Muscle of leg (tissue), 3 donors: ENCODE measurements at regions not wholly inside any gene's neighbourhood (a gene's known extent, or its start where the extent isn't known, plus 50 kb on each side); places are given as distances from the start of the nearest gene placed in this dataset.
"Not testable (repeated sequence)": the region's sequence is repeated elsewhere in the genome, so short reads cannot be mapped to it uniquely, and the experiment has no call there.

ENCODE experiments used
- DNase-seq: peaks from one replicate; pipeline ENCODE4 v3.0.0; 2013
- H3K27ac ChIP-seq: one replicate; pipeline ENCODE4 v1.5.1; 2013; ENCODE audit warnings: mild to moderate bottlenecking, low read length, control low read depth
- H3K27me3 ChIP-seq: one replicate; pipeline ENCODE4 v1.6.1; 2013; ENCODE audit warnings: low read length; ENCODE audit not compliant: control insufficient read depth, insufficient read depth
- H3K36me3 ChIP-seq: one replicate; pipeline ENCODE4 v1.6.1; 2013; ENCODE audit warnings: low read length; ENCODE audit not compliant: control insufficient read depth, insufficient read depth
- H3K4me1 ChIP-seq: one replicate; pipeline ENCODE4 v1.6.1; 2013; ENCODE audit warnings: low read length; ENCODE audit not compliant: control insufficient read depth, insufficient read depth
- H3K4me3 ChIP-seq: one replicate; pipeline ENCODE4 v1.5.1; 2013; ENCODE audit warnings: low read length, control low read depth
- H3K9me3 ChIP-seq: replicated peaks from 2 replicates; pipeline ENCODE4 v1.6.1; 2013; ENCODE audit warnings: low read depth, low read length; ENCODE audit not compliant: control insufficient read depth
- WGBS: methylation state at CpG from one replicate; pipeline ENCODE4 v1.1.5; 2013; ENCODE audit warnings: missing lambda C conversion rate; ENCODE audit not compliant: insufficient coverage; 5-methylcytosine and 5-hydroxymethylcytosine counted together

GRCh38 chr18:23329671-23330070 is 123.4 kb upstream of the RIOK3 start:
- 93% methylated on average over 2 of the region's 3 CpGs for WGBS
- not testable (repeated sequence) for H3K36me3 ChIP-seq

DNA sequence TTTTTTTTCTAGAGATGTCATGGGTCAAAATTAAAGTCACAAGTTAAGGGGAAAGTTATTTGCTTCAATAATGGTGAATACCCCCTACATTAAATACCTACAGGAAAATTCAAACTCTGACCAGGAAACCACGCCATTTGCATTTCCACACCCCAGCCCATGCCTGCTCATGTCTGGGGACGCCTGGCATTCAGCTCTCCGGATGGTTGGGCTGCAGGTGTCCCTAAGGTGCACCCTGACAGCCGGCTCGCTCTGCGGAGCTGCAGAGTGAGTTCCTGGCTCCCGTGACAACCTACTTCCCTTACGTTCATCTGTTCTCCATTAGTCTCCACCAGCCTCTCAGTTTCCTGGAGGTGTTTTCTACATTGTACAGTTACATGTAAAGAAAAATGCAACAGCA is 122.7 kb upstream of the RIOK3 start:
- Histone ChIP-seq H3K4me3 (no peak overlapping the region), H3K36me3 (no peaks in the 10 kb centered on the region), H3K27ac (no peak overlapping the region), H3K9me3 (no peaks in the 10 kb centered on the region), H3K27me3 (no peaks in the 10 kb centered on the region), H3K4me1 (no peaks in the 10 kb centered on the region)
- WGBS, result 29% methylated on average over 2 of the region's 8 CpGs
- DNase-seq, result no peak

More at GRCh38 chr18:23329671-23330070, 123.4 kb upstream of the RIOK3 start:
- not testable (repeated sequence) for H3K4me1 ChIP-seq, H3K27ac ChIP-seq, H3K27me3 ChIP-seq, H3K9me3 ChIP-seq, DNase-seq, H3K4me3 ChIP-seq

- no peaks in the 10 kb centered on the region for H3K27me3 ChIP-seq
- H3K4me3 ChIP-seq, result no peak overlapping the region
- H3K27ac ChIP-seq, result no peak overlapping the region
- no peaks in the 10 kb centered on the region for H3K9me3 ChIP-seq
- H3K4me1 ChIP-seq, result no peaks in the 10 kb centered on the region
- no peaks in the 10 kb centered on the region for H3K36me3 ChIP-seq
- no peak for DNase-seq
- 53% methylated on average over 10 of the region's 22 CpGs for WGBS
These were observed 121.8 kb upstream of the RIOK3 start for GRCh38 chr18:23331091-23331920.

DNA sequence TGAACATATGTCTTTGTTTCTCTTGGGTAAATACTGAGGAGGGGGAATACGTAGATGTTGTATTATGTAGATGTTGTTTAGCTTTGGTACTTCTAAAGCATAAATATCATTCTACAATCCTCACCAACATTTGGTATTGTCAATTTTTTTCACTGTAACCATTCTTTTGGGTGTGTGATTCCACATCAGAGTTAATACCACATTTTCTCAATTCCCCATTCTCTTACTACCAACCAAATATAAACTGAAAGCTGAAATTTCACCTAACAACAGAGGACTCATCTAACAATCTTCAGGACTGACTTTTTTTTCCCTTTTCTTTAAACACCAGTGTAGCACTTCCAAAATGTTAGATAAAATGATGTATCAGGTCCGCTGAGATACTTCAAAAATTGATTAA is 120.7 kb upstream of the RIOK3 start:
- Histone ChIP-seq H3K4me1 (no peaks in the 10 kb centered on the region), H3K36me3 (no peaks in the 10 kb centered on the region), H3K4me3 (no peak overlapping the region), H3K9me3 (no peaks in the 10 kb centered on the region), H3K27me3 (no peaks in the 10 kb centered on the region), H3K27ac (no peak overlapping the region)
- no CpG with 5 or more reads among the region's 2 CpGs for WGBS
- no peak for DNase-seq

DNA sequence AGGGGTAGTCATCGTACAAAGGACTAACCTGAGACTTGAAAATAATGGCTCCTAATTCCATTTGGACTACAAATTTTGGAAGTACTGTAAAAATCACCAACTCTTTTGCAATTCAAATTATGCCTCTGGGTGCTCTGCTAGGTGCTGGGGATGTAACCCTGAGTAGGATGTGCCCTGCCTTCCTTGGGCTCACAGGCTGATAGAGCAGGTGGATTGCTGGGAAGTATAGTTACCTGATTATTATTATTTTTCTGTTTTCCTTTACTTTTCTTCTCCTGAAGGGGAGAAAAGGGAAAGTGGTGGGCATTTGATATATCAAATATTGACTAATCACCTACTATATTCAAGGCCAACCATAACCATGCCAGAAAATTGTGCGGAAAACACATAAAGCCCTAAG is 119.3 kb upstream of the RIOK3 start:
- H3K27me3 ChIP-seq, result no peaks in the 10 kb centered on the region
- no CpG with 5 or more reads among the region's 2 CpGs for WGBS
- no peaks in the 10 kb centered on the region for H3K36me3 ChIP-seq
- no peak overlapping the region for H3K4me3 ChIP-seq
- no peak for DNase-seq
- H3K27ac ChIP-seq, result no peak overlapping the region
- no peaks in the 10 kb centered on the region for H3K9me3 ChIP-seq
- H3K4me1 ChIP-seq, result peaks cover 2% of the 10 kb centered on the region

DNA sequence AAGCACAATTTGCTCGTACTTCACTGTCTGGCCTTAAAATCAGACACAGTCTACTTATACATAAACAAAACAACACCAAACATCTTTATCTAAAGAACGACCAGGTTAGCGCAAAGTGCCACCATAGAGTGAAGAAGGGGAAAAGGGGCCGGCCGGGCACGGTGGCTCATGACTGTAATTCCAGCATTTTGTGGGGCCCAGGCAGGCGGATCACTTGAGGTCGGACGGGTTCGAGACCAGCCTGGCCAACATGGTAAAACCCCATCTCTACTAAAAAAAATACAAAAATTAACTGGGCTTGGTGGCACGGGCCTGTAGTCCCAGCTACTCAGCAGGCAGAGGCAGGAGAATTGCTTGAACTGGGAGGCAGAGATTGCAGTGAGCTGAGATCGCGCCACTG is 118.5 kb upstream of the RIOK3 start:
- Histone ChIP-seq H3K4me1 (peaks cover 2% of the 10 kb centered on the region), H3K27ac (no peak overlapping the region), H3K9me3 (no peaks in the 10 kb centered on the region), H3K27me3 (no peaks in the 10 kb centered on the region), H3K4me3 (no peak overlapping the region), H3K36me3 (no peaks in the 10 kb centered on the region)
- 95% methylated on average over 4 of the region's 13 CpGs for WGBS
- no peak for DNase-seq

- WGBS, result 21% methylated on average over 5 of the region's 6 CpGs
These were observed 117.0 kb upstream of the RIOK3 start for GRCh38 chr18:23336101-23336500.

GRCh38 chr18:23337599-23338444 is 115.3 kb upstream of the RIOK3 start:
- Histone ChIP-seq H3K36me3 (no peaks in the 10 kb centered on the region), H3K4me1 (peaks cover 2% of the 10 kb centered on the region), H3K27me3 (no peaks in the 10 kb centered on the region), H3K9me3 (no peaks in the 10 kb centered on the region), H3K4me3 (no peak overlapping the region), H3K27ac (no peak overlapping the region)
- peak; percentile 68 for DNase-seq
- WGBS, result no CpG with 5 or more reads among the region's 3 CpGs

More at GRCh38 chr18:23336101-23336500, 117.0 kb upstream of the RIOK3 start:
- Histone ChIP-seq H3K36me3 (no peaks in the 10 kb centered on the region), H3K4me3 (no peak overlapping the region), H3K9me3 (no peaks in the 10 kb centered on the region), H3K27me3 (no peaks in the 10 kb centered on the region), H3K27ac (peak overlapping the region; percentile 13), H3K4me1 (peaks cover 2% of the 10 kb centered on the region)
- peak; percentile 88 for DNase-seq

- DNase-seq, result peak; percentile 67
- Histone ChIP-seq H3K4me3 (no peak overlapping the region), H3K27me3 (no peaks in the 10 kb centered on the region), H3K4me1 (peaks cover 2% of the 10 kb centered on the region), H3K9me3 (no peaks in the 10 kb centered on the region), H3K27ac (no peak overlapping the region), H3K36me3 (no peaks in the 10 kb centered on the region)
- WGBS, result 54% methylated on average over 4 of the region's 9 CpGs
These were observed 112.4 kb upstream of the RIOK3 start for GRCh38 chr18:23340661-23341060.

DNA sequence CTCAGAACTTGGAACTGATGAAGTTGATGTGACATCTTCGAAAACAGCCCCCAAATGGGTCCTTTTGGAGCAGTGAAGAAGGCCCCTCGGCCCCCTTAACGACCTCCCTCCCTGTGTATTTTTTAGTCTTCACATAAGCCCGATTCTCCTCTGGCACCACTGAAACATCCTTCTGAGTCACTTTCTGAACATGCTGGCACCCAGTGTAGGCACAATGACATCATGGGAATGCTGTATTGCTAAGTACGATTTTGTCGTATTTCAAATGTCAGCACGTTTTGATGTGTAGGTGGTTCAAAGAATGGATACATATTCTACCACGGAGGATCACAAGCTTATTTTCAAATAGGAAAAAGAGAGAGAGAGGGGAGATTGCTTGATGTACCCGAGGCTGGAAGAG is 111.7 kb upstream of the RIOK3 start:
- no peak overlapping the region for H3K27ac ChIP-seq
- no CpG with 5 or more reads among the region's 9 CpGs for WGBS

More for the DNA sequence above, 111.7 kb upstream of the RIOK3 start:
- Histone ChIP-seq H3K4me1 (peaks cover 2% of the 10 kb centered on the region), H3K4me3 (no peak overlapping the region), H3K36me3 (no peaks in the 10 kb centered on the region), H3K9me3 (no peaks in the 10 kb centered on the region), H3K27me3 (no peaks in the 10 kb centered on the region)
- DNase-seq, result no peak
